Epithelial cell of proximal tubule (primary cell): ENCODE measurements at regions not wholly inside any gene's neighbourhood (a gene's known extent, or its start where the extent isn't known, plus 50 kb on each side); places are given as distances from the start of the nearest gene placed in this dataset.

Experiments
- DNase-seq: peaks from one replicate; pipeline ENCODE4 v3.0.0-alpha.2; 2011; ENCODE audit warnings: low read depth
- H3K4me3 ChIP-seq: 2 replicates; pipeline ENCODE4 v1.5.1; 2011; ENCODE audit warnings: low read depth, mild to moderate bottlenecking, low read length
- TF ChIP-seq, protein P1 (sequence below): conservative IDR thresholded peaks from 2 replicates; pipeline ENCODE4 v1.5.1; 2012; ENCODE audit warnings: low read depth, mild to moderate bottlenecking, low read length

DNA sequence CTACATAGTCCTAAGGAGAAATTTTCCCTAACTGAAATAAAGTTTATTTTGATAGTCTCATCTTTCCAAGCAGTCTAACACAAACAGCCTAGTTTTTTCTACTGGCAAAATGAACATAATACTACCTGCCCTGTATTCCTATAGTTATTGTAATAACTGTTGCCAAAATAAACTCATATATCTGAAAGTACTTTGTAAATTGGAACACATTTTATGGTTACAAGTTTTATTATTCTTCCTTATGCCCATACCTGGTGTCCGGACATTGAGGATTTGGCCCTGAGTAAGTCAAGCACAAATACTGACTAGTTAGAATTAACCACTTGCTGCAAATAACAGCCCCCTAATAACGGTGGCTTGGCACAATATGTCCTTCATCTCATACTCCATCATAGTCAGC is 120.4 kb upstream of the TOM1L1 start:
- no peak for DNase-seq
- H3K4me3 ChIP-seq, result no peak overlapping the region
- TF ChIP-seq, protein P1, sequence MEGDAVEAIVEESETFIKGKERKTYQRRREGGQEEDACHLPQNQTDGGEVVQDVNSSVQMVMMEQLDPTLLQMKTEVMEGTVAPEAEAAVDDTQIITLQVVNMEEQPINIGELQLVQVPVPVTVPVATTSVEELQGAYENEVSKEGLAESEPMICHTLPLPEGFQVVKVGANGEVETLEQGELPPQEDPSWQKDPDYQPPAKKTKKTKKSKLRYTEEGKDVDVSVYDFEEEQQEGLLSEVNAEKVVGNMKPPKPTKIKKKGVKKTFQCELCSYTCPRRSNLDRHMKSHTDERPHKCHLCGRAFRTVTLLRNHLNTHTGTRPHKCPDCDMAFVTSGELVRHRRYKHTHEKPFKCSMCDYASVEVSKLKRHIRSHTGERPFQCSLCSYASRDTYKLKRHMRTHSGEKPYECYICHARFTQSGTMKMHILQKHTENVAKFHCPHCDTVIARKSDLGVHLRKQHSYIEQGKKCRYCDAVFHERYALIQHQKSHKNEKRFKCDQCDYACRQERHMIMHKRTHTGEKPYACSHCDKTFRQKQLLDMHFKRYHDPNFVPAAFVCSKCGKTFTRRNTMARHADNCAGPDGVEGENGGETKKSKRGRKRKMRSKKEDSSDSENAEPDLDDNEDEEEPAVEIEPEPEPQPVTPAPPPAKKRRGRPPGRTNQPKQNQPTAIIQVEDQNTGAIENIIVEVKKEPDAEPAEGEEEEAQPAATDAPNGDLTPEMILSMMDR, result no peak

- peak; percentile 76 for DNase-seq
- TF ChIP-seq, protein P1, result no peak
Measured at GRCh38 chr17:54781389-54781788, 119.3 kb upstream of the TOM1L1 start.

GRCh38 chr17:54784305-54784704 is 116.3 kb upstream of the TOM1L1 start:
- no peak for DNase-seq
- TF ChIP-seq, protein P1, result no peak
- H3K4me3 ChIP-seq, result no peak overlapping the region

More at GRCh38 chr17:54781389-54781788, 119.3 kb upstream of the TOM1L1 start:
- no peak overlapping the region for H3K4me3 ChIP-seq

GRCh38 chr17:54785643-54786268 is 114.9 kb upstream of the TOM1L1 start:
- DNase-seq, result no peak
- TF ChIP-seq, protein P1, result no peak
- H3K4me3 ChIP-seq, result no peak overlapping the region

DNA sequence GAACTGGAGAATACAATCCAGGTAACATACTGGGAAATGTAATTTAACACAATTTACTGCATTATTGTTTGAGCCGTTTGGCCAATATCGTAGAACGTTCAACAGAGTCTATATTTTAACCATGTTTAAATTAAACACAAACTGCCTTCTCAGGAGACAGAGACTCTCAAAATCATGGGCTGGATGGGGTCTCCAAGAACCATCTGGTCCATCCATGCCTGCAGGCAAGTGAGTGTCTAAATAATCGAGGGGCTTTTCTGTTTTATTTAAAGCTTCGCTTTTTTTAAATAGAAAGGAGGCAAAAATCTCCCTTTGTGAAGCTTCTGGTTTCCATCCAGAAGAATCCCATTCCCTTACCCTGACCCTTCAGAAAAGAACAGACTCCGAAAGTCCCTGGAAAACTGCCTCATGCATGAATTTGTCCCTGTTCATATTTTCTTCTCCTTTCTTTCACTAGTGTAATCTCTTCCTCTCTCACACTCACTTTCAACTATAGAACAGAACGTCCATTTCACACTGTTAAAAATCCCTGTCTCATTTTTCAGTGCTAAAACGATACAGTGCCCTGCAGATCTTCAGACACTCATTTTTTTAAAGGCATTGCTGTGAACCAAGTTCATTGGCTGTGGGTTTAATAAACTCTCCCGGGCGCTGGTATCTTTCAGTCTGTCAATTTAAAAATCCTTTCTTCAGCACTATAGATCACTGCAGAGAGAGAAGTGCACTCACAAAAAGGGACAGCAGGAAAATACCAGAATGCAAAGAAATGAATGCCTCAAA is 111.4 kb upstream of the TOM1L1 start:
- TF ChIP-seq, protein P1, result no peak
- no peak overlapping the region for H3K4me3 ChIP-seq
- no peak for DNase-seq

- TF ChIP-seq, protein P1, result no peak
- no peak for DNase-seq
- no peak overlapping the region for H3K4me3 ChIP-seq
Measured at GRCh38 chr17:54793271-54793670, 107.4 kb upstream of the TOM1L1 start.

DNA sequence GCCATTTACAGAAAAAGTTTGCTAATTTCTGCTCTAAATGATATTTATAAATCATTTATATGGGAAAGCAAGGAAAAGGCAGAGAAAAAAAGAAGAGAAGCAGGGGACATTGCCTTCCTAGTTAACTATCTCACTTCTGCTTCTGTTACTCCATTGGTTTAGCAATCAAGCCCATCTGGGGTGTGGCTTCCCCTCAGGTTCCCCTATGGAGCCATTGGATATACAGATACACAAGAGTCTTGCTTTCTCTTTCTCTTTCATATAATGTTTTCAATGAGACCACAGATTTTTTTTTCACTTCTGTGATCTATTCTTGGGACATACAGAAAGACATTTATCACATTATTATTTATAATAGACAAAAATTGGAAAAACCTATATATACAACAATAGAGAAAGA is 105.6 kb upstream of the TOM1L1 start:
- H3K4me3 ChIP-seq, result no peak overlapping the region
- DNase-seq, result no peak
- TF ChIP-seq, protein P1, result no peak
